ENCODE measurements at regions not wholly inside any gene's neighbourhood (a gene's known extent, or its start where the extent isn't known, plus 50 kb on each side); places are given as distances from the start of the nearest gene placed in this dataset.

DNA sequence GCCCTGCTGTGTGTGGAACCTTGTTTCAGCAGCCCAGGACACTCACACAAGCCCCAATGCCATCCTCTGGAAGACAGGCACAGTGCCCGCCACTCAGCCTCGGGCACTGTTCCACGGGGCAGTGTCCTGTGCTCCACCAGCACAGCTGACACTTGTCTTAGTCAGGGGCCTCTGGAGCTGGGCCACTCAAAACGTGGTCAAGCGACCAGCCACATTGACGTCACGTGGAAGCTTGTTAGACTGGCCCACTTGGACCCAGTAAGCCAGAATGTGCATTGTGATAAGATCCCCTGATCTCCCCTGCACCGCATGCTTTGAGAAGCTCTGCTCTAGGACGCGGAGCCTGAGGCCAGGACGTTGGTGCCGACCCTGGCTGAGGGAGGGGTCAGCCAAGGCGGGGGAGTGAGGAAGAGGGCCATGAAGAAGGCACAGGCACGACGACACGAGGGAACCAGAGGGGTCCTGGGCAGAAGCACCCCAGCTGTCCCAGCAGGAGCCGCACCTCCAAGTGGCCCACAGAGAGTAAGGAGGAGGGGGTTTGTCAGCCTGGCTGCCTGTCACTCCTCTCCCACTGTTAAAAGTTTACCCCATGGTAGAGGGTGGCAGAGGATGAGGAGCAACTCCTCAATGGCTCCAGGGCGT lies 64.6 kb downstream of the LINC01488 start:
- ATAC-seq = no peak
- Mint-ChIP-seq H3K4me3 (no peak overlapping the region), H3K4me1 (peaks cover 24% of the 10 kb centered on the region), H3K27me3 (peaks cover 48% of the 10 kb centered on the region), H3K27ac (peak overlapping the region; percentile 19), H3K9me3 (peaks cover 10% of the 10 kb centered on the region), H3K36me3 (no peaks in the 10 kb centered on the region)

DNA sequence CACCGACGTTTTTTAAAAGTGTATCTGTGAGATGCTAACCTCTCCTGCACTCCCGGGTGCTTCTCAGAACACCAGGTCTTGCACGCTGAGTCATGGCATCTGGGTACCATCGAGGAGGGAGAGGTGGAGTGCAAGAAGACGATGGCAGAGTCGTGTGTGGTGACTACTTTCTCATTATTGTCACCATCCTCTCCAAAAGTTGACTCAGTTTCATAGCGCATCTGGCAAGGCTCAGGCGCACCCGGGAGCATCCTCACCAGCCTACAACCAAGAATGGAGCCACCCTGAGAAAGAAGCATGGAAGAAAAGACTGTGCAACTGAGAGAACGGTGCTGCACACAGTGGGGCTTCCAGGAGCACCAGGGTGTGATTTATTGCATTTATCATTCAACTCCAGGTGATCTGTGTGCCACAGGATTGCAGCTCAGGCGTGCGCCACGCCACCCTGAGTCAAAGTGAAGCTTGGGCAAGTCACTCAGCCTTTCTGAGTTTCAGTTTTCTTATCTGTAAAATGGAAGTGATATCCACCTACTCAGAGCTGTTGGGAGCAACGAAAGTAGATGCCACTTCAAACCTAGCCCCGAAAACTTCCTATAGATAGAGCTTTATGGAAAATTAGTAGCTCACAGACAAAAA lies 65.4 kb downstream of the LINC01488 start:
- H3K4me3 Mint-ChIP-seq = peak overlapping the region; percentile 38
- no peaks in the 10 kb centered on the region for H3K36me3 Mint-ChIP-seq
- ATAC-seq = peak; percentile 91
- peak overlapping the region; percentile 19 for H3K27ac Mint-ChIP-seq
- peaks cover 13% of the 10 kb centered on the region for H3K9me3 Mint-ChIP-seq
- peaks cover 46% of the 10 kb centered on the region for H3K27me3 Mint-ChIP-seq
- peaks cover 24% of the 10 kb centered on the region for H3K4me1 Mint-ChIP-seq

DNA sequence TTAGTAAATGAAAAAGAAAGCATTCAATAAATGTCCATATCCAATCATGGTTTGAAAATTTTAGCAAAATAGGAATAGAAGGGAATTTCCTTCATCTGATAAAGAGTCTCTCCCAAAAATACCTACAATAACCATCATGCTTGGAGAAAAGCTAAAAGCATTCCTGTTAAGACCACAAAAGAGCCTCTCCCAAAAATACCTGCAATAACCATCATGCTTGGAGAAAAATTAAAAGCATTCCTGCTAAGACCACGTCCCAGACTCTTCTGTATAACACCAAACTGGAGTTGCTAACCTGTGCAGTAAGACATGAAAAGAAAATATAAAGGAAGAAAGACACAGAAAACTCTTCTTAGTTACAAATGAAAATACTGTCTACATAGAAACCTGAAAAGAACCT lies 69.4 kb downstream of the LINC01488 start:
- ATAC-seq = no peak
- H3K36me3 Mint-ChIP-seq = no peaks in the 10 kb centered on the region
- H3K4me3 Mint-ChIP-seq = no peak overlapping the region
- H3K27me3 Mint-ChIP-seq = peaks cover 11% of the 10 kb centered on the region
- no peak overlapping the region for H3K27ac Mint-ChIP-seq
- H3K9me3 Mint-ChIP-seq = peaks cover 16% of the 10 kb centered on the region
- peaks cover 24% of the 10 kb centered on the region for H3K4me1 Mint-ChIP-seq

DNA sequence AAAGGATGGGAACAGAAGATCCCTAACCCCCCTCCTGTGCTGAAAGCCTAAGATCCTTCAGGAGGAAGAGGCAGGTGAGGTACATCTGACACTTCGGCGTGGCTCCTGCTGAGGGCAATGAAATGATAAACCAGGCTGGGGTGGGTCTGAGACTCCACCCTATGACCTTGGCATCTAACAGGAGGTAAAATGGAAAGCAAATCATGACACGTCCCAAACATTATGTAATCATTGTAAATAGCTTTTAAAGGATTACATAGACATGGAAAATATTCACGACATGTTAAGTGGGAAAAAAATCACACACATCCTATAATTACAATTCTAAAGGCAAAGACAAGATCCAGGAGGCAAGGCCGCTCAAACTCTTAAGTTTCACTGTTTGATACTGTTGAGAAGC lies 70.5 kb downstream of the LINC01488 start:
- H3K27me3 Mint-ChIP-seq = no peaks in the 10 kb centered on the region
- peaks cover 16% of the 10 kb centered on the region for H3K9me3 Mint-ChIP-seq
- H3K4me3 Mint-ChIP-seq = no peak overlapping the region
- no peak overlapping the region for H3K27ac Mint-ChIP-seq
- peaks cover 12% of the 10 kb centered on the region for H3K4me1 Mint-ChIP-seq
- no peaks in the 10 kb centered on the region for H3K36me3 Mint-ChIP-seq
- no peak for ATAC-seq

DNA sequence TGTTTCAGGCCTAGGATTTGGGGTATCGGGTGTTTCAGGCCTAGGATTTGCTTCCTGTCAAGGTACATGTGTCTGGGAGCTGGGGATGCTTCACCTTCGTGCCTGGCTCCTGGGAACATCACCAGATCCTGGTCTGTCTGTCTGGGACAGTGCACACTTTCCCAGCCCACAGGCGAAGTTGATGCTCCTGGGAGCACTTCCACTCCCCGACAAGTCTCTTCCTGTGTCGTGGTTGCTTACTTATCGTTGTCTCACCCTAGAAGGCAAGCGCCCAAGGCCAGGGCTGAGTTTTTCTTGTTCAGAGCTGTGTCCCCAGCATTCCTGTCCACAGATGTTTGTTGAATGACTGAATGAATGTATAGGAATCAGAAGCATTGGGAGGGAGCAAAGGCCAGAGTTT lies 71.5 kb downstream of the LINC01488 start:
- Mint-ChIP-seq H3K27me3 (no peaks in the 10 kb centered on the region), H3K4me3 (no peak overlapping the region), H3K4me1 (peaks cover 2% of the 10 kb centered on the region), H3K27ac (no peak overlapping the region), H3K9me3 (peaks cover 16% of the 10 kb centered on the region), H3K36me3 (no peaks in the 10 kb centered on the region)
- no peak for ATAC-seq

DNA sequence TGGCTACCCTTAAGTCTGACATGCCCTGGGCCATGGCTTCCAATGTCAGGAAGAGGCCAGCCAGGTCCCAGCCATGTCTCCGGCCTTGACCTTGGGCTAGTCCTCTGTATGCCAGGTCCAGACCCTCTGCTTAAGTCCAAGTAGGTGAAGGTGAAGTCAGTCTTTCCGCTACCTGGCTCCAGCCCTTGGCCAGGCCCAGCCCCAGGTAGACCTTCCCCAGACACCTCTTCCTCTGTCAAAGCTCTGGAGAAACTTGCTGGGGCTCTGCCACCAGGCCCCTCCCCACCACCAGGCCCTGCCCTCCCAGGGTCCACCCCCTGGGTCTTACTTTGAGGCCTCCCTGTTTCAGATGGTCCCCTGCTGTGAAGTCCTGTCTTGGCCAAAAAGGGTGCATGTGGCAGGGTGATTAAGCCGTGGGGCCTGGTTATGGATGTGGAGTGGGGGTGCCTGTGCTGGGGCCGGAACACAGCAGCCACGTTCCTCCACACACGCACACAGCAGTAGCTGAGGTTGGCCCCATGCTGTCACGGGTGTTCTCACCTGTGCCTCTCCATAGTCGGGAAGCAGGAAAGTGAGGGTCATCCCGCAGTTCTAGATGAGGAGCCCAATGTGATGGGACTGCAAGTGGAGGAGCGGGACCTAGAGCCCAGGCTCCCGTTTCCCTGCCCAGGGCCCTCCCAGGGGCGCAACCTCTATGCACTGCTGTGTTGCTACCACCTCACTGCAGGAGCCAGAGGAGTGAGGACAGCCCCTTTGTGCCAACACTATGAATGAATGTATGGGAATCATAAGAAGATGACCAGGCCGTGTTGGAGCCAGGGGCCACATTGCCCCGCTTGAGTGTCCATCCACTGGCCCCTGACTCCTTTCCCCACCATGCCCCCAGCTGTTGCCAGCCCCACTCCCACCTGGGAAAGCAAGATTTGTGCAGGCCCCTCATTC lies 72.2 kb downstream of the LINC01488 start:
- Mint-ChIP-seq H3K27ac (no peak overlapping the region), H3K9me3 (peaks cover 14% of the 10 kb centered on the region), H3K4me3 (no peak overlapping the region), H3K27me3 (no peaks in the 10 kb centered on the region), H3K36me3 (no peaks in the 10 kb centered on the region), H3K4me1 (no peaks in the 10 kb centered on the region)
- ATAC-seq = no peak

DNA sequence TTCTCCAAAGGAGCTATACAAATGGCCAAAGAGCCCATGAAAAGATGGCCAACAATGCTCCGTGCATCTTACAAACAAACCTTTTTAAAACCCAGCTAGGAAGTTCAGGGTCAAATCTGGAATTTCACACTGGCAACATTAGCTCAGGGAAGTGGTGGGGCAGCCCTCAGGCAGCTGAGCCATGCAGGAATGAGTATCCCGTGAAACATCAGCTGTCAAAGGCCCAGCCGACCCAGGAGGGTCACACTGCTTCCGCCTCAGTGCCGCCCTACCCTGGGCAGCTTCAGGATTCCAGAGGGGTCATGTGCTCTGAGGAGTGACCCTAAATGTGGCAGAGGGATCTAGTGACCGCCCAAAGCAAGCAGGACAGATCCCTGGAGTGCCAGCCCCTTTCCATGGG lies 73.4 kb downstream of the LINC01488 start:
- Mint-ChIP-seq H3K4me3 (no peak overlapping the region), H3K4me1 (no peaks in the 10 kb centered on the region)

DNA sequence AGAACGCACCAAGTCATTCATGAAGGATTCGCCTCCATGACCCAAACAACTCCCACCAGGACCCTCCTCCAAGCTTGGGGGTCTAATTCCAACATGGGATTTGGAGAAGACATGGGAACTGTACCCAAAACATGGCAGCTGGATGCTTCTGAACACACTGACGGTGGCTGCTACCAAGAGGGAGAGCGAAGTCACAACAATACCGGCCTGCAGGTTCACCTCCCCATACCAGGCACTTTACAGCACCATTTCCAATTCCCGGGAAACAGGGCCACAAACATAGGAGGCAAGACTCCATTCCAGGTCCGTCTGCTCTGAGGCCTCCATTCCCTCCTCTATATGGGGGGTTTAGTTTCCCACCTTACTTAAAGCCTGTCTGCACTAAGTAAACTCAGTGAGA lies 75.8 kb downstream of the LINC01488 start:
- Mint-ChIP-seq H3K4me3 (no peak overlapping the region), H3K27me3 (no peaks in the 10 kb centered on the region), H3K27ac (no peak overlapping the region), H3K9me3 (no peaks in the 10 kb centered on the region), H3K36me3 (no peaks in the 10 kb centered on the region), H3K4me1 (no peaks in the 10 kb centered on the region)
- ATAC-seq = no peak

More for the DNA sequence above, 73.4 kb downstream of the LINC01488 start:
- peaks cover 8% of the 10 kb centered on the region for H3K9me3 Mint-ChIP-seq
- H3K27ac Mint-ChIP-seq = no peak overlapping the region
- H3K36me3 Mint-ChIP-seq = no peaks in the 10 kb centered on the region
- H3K27me3 Mint-ChIP-seq = no peaks in the 10 kb centered on the region
- ATAC-seq = no peak

DNA sequence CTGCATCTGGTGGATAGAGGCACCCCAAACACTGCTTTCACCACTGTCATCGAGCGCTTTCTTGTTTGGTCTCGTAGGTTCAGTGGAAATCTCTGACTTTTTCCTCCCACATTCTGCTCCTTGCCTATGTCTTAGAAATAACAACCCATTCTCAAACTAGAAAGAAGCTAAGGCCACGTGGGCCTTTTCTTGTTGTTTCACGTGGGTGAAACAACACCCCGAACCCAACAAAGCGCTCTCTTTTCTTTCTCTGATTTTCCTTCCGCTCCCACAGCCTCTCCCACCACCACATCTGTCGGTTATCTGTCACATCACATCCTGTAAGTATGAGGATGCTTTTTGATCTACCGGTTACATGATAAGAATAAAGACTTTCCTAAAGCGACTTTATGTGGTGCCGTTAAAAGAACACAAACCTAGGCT lies 77.1 kb downstream of the LINC01488 start:
- Mint-ChIP-seq H3K4me1 (no peaks in the 10 kb centered on the region), H3K36me3 (no peaks in the 10 kb centered on the region), H3K27me3 (no peaks in the 10 kb centered on the region), H3K9me3 (no peaks in the 10 kb centered on the region), H3K27ac (no peak overlapping the region), H3K4me3 (no peak overlapping the region)
- no peak for ATAC-seq

DNA sequence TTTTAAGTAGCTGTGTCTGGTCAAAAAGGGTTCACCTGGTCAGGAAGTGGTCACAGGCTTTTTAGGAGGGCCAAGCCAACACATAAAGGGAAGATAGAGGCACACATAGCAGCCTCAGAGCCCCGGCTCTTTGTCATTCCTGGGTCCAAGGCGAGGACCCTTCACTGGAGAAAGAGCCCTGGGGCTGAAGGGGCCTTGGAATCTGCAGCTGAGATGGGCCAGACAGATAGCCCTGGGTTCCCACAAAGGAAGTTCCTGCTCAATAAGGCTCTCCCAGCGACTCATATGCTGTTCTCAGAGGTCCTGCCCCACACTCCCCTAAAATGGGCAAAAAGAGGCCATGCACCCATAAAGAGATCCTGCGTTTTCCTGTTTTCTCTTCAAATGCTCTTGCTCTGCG lies 77.7 kb downstream of the LINC01488 start:
- H3K4me3 Mint-ChIP-seq = no peak overlapping the region
- no peaks in the 10 kb centered on the region for H3K9me3 Mint-ChIP-seq
- ATAC-seq = no peak
- H3K27me3 Mint-ChIP-seq = no peaks in the 10 kb centered on the region
- no peaks in the 10 kb centered on the region for H3K36me3 Mint-ChIP-seq
- H3K4me1 Mint-ChIP-seq = no peaks in the 10 kb centered on the region
- H3K27ac Mint-ChIP-seq = no peak overlapping the region

DNA sequence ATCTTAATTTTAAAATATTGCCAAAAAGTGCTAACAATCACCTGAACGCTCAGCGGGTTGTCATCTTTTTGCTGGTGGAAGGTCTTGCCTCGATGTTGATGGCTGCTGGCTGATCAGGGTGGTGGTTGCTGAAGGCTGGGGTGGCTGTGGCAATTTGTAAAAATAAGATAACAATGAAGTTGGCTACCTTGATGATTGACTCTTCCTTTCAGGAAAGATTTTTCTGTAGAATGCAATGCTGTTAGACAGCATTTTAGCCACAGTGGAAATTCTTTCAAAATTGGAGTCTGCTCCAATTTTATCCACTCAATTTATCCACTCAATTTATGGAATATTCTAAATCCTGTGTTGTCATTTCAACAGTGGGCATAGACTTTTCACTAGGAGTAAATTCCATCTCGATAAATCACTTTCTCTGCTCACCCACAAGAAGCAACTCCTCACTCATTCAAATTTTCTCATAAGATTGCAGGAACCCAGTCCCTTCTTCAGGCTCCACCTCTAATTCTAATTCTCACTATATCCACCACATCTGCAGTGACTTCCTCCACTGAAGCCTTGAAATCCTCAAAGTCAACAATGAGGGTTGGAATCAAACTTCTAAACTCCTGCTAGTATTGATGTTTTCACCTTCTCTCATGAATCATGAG lies 78.8 kb downstream of the LINC01488 start:
- no peak for ATAC-seq
- Mint-ChIP-seq H3K27ac (no peak overlapping the region), H3K36me3 (no peaks in the 10 kb centered on the region), H3K9me3 (no peaks in the 10 kb centered on the region), H3K4me3 (no peak overlapping the region), H3K27me3 (no peaks in the 10 kb centered on the region), H3K4me1 (no peaks in the 10 kb centered on the region)

DNA sequence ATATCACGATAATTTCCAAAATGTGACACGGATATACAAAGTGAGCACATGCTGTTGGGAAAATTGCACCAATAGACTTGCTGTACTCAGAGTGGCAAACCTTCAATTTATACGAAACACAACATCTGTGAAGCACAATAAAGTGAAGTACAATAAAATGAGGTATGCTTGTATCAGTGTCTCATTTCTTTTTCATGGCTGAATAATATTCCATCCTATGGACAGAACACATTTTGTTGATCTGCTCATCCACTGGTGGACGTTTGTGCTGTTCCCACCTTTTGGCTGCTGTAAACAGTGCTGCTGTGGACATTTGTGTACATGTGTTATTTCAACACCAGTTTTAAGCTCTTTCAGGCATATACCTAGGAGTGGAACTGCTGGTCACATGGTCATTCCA lies 78.7 kb upstream of the CCND1 start:
- H3K27ac Mint-ChIP-seq = no peak overlapping the region
- H3K36me3 Mint-ChIP-seq = no peaks in the 10 kb centered on the region
- no peaks in the 10 kb centered on the region for H3K27me3 Mint-ChIP-seq
- no peaks in the 10 kb centered on the region for H3K4me1 Mint-ChIP-seq
- no peak overlapping the region for H3K4me3 Mint-ChIP-seq
- no peaks in the 10 kb centered on the region for H3K9me3 Mint-ChIP-seq
- no peak for ATAC-seq

DNA sequence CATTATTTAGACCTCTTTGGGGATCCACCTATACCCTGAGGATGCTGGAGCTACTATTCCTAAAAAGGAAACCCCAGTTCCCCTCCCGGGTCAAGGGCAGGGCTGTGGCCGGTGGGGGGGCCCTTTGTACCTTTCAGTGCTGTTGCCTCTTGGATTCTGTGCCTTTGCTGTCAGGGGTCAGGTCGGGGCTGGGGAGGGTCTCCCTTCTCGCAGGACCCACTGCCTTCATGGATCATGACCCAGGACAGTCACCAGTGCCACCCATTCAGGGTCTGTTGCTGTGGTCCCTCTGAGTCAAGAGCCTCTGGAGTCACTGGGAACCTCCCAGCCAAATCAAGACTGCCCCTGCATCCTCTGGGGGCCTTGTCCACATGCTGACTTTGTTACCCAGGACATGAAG lies 78.1 kb upstream of the CCND1 start:
- no peaks in the 10 kb centered on the region for H3K27me3 Mint-ChIP-seq
- H3K9me3 Mint-ChIP-seq = no peaks in the 10 kb centered on the region
- H3K27ac Mint-ChIP-seq = no peak overlapping the region
- no peak for ATAC-seq
- H3K36me3 Mint-ChIP-seq = no peaks in the 10 kb centered on the region
- no peak overlapping the region for H3K4me3 Mint-ChIP-seq
- H3K4me1 Mint-ChIP-seq = no peaks in the 10 kb centered on the region

DNA sequence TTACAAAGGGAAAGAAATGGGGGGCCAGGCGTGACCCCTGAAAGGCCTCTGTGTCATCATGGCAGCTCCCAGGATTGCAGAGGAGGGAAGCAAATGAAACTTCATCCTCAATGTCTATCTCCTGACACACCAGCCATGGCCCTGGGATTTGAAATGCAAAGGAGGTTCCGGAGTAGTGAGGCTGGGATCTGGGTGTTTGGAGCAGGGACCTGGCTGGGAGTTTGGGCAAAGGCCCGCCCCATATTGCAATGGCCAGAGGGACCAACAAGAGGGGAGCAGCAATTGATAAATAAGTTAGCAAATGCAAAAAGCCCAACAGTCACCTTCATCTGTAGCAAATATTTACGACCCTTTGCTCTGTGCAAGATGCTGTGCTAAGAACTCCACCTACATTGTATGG lies 77.7 kb upstream of the CCND1 start:
- no peak for ATAC-seq
- Mint-ChIP-seq H3K4me3 (no peak overlapping the region), H3K36me3 (no peaks in the 10 kb centered on the region), H3K4me1 (no peaks in the 10 kb centered on the region), H3K9me3 (no peaks in the 10 kb centered on the region), H3K27me3 (no peaks in the 10 kb centered on the region), H3K27ac (no peak overlapping the region)
